ENCODE measurements at regions not wholly inside any gene's neighbourhood (a gene's known extent, or its start where the extent isn't known, plus 50 kb on each side); places are given as distances from the start of the nearest gene placed in this dataset.

GRCh38 chr15:29600262-29600661 is 222.0 kb downstream of the TJP1 start:
- TF ChIP-seq, protein P1, sequence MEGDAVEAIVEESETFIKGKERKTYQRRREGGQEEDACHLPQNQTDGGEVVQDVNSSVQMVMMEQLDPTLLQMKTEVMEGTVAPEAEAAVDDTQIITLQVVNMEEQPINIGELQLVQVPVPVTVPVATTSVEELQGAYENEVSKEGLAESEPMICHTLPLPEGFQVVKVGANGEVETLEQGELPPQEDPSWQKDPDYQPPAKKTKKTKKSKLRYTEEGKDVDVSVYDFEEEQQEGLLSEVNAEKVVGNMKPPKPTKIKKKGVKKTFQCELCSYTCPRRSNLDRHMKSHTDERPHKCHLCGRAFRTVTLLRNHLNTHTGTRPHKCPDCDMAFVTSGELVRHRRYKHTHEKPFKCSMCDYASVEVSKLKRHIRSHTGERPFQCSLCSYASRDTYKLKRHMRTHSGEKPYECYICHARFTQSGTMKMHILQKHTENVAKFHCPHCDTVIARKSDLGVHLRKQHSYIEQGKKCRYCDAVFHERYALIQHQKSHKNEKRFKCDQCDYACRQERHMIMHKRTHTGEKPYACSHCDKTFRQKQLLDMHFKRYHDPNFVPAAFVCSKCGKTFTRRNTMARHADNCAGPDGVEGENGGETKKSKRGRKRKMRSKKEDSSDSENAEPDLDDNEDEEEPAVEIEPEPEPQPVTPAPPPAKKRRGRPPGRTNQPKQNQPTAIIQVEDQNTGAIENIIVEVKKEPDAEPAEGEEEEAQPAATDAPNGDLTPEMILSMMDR (IDR thresholded peaks at IDR 0.05) = no peak
- TF ChIP-seq POLR2AphosphoS5 (IDR thresholded peaks at IDR 0.05; ENCODE audit: insufficient read depth in 1 of 2, low read depth in 1 of 2) = no peak

Measured in vagina (tissue), 2 donors.